ENCODE measurements at regions not wholly inside any gene's neighbourhood (a gene's known extent, or its start where the extent isn't known, plus 50 kb on each side); places are given as distances from the start of the nearest gene placed in this dataset.
"Not testable (repeated sequence)": the region's sequence is repeated elsewhere in the genome, so short reads cannot be mapped to it uniquely, and the experiment has no call there.

DNA sequence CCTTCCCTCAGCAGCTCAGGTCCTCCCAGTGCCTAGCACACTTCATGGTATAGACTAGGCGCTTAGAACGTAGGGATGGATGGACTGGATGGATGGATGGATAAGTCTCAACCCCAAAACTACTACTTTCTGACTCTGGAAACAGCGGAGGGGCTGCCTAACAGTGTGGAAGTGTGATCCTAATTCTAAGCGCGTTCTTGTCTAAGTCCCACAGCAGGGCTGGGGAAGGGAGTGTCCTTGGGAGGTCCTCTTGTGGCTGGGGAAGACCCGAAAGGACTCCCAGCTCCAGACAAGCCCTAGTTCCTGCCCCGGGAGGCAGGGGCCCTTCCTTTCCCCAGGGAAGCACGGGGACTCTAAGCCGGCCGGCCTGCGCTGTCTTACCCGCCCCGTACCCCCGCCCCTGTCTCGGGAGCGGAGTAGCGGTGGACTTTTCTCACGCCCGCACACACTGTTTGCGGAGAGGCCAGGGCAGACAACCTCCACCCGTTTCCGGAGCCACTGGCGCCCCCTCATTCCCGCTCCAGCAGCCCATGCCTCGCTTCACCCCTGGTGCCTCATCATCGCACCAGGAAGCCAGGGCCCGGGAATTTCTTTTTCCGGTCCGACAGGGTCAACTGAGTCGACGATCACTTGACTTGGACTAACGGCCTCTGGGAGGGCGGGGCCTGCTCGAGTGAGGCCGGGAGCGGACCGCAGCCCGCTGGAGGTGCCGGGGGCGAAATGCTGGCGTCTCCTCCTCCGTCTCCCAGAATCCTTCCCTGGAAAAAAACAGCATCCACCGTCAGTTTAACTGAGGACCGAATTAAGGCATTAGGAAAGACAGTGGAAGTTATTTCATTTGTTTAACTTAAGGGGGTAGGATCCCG lies 133.3 kb downstream of the TBC1D2B start:
- intact Hi-C loops (cut with DNase I): no loop called here
- peak overlapping the region; percentile 78 to 86 (median 81) for H3K27ac ChIP-seq (replicated peaks in 1 of 4)
- WGBS: 11% methylated on average over 24 of the region's 45 CpGs

GRCh38 chr15:77942611-77943211 lies 134.8 kb downstream of the TBC1D2B start:
- no peaks in the 10 kb centered on the region for H3K36me3 ChIP-seq
- intact Hi-C loops (cut with DNase I): no loop called here
- no peaks in the 10 kb centered on the region for H3K9me3 ChIP-seq
- TF ChIP-seq POLR2A (IDR thresholded peaks at IDR 0.05; ENCODE audit: low read depth): no peak
- TF ChIP-seq POLR2AphosphoS5 (IDR thresholded peaks at IDR 0.05): no peak
- no peak for TF ChIP-seq CTCF (IDR thresholded peaks at IDR 0.05)
- no peak for TF ChIP-seq EP300 (IDR thresholded peaks at IDR 0.05)
- H3K27ac ChIP-seq (replicated peaks in 1 of 4): no peak overlapping the region
- WGBS: 87% methylated on average over 4 of the region's 6 CpGs
- H3K4me3 ChIP-seq: no peak overlapping the region
- no peak for DNase-seq (ENCODE audit: extremely low spot score)
- H3K27me3 ChIP-seq: no peaks in the 10 kb centered on the region
- H3K4me1 ChIP-seq: peaks cover 0 to 15% (median 11%) of the 10 kb centered on the region in 4 donors

More for the DNA sequence above, 133.3 kb downstream of the TBC1D2B start:
- H3K36me3 ChIP-seq: no peaks in the 10 kb centered on the region
- peak; percentile 96 for DNase-seq (ENCODE audit: extremely low spot score)
- no peaks in the 10 kb centered on the region for H3K27me3 ChIP-seq
- H3K9me3 ChIP-seq: no peaks in the 10 kb centered on the region
- H3K4me1 ChIP-seq: peaks cover 0 to 15% (median 11%) of the 10 kb centered on the region in 4 donors
- peak; percentile 9 to 33 for TF ChIP-seq POLR2AphosphoS5 (IDR thresholded peaks at IDR 0.05)
- TF ChIP-seq POLR2A (IDR thresholded peaks at IDR 0.05; ENCODE audit: low read depth): no peak
- peak overlapping the region; percentile 58 to 69 (median 62) for H3K4me3 ChIP-seq

GRCh38 chr15:77941090-77941827 lies 136.3 kb downstream of the TBC1D2B start:
- H3K27me3 ChIP-seq; H3K4me3 ChIP-seq; H3K9me3 ChIP-seq; DNase-seq (ENCODE audit: extremely low spot score); H3K27ac ChIP-seq (replicated peaks in 1 of 4); intact Hi-C loops (cut with DNase I); H3K36me3 ChIP-seq: not testable (repeated sequence)
- peaks cover 0 to 15% (median 11%) of the 10 kb centered on the region in 4 donors for H3K4me1 ChIP-seq
- WGBS: no CpG with 5 or more reads among the region's 25 CpGs

DNA sequence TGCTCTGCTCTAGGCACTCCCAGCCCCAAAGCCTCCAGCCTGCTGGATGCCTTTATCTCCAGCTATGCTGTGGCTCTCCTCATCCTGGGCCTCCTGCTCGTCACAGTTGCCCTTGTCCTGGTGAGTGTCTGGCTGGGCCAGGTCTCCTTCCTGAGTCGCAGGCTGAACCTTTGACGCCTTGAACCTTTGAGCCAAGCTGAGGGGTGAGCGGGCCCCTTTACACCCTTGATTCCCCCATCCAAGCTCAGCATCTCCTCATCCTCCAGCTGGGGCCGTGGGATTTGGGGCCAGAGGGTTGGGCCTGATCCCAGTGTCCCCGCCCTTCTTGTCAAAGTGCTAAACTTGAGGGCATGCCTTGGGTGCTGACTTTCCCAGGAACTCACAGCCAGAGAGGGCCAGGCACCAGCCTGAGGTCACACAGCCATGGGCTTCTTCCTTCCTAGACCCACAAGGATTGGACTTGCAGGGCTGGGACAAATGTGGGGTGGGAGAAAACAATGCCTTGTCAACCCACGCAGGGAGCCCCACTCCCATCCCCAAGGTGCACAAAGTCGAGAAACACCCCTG lies 137.0 kb downstream of the TBC1D2B start:
- Histone ChIP-seq H3K27me3 (no peaks in the 10 kb centered on the region), H3K4me3 (no peak overlapping the region), H3K4me1 (peaks cover 0 to 15% (median 11%) of the 10 kb centered on the region in 4 donors), H3K36me3 (no peaks in the 10 kb centered on the region), H3K9me3 (no peaks in the 10 kb centered on the region), H3K27ac (replicated peaks in 1 of 4) (no peak overlapping the region)
- DNase-seq (ENCODE audit: extremely low spot score): no peak
- intact Hi-C loops (cut with DNase I): no loop called here
- TF ChIP-seq CTCF (IDR thresholded peaks at IDR 0.05) (no peak), EP300 (IDR thresholded peaks at IDR 0.05) (no peak)
- WGBS: 90% methylated on average over 3 of the region's 8 CpGs

- DNase-seq (ENCODE audit: extremely low spot score): no peak
- 92% methylated on average over 2 of the region's 12 CpGs for WGBS
- H3K9me3 ChIP-seq: no peaks in the 10 kb centered on the region
- H3K27ac ChIP-seq (replicated peaks in 1 of 4): no peak overlapping the region
- peaks cover 0 to 11% (median 9%) of the 10 kb centered on the region in 4 donors for H3K4me1 ChIP-seq
- H3K4me3 ChIP-seq: no peak overlapping the region
- TF ChIP-seq POLR2A (IDR thresholded peaks at IDR 0.05; ENCODE audit: low read depth) (no peak), EP300 (IDR thresholded peaks at IDR 0.05) (no peak), CTCF (IDR thresholded peaks at IDR 0.05) (no peak), POLR2AphosphoS5 (IDR thresholded peaks at IDR 0.05) (no peak)
- no peaks in the 10 kb centered on the region for H3K36me3 ChIP-seq
- intact Hi-C loops (cut with DNase I): no loop called here
- H3K27me3 ChIP-seq: peaks cover 0 to 1% (median 0%) of the 10 kb centered on the region in 4 donors
Observed at GRCh38 chr15:77939851-77940250, 137.7 kb downstream of the TBC1D2B start.

DNA sequence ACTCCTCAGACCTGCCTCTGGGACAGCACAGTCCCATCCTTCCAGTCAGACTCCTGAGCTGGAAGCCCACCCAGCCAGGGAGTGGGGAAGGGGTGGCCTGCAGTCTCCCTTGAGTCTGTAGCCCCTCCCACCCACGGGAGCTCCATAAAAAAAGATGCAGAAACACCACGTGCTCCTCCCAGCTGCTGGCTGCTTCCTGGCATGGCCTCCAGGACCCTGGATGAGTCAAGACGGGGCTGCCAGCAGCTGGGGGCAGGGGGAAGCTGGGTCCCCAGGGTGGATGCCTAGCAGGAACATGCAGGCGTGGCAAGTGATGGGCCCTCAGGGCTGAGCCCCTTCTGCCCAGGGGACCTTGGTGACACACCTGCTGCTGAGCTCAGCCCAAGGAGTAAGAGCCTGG lies 138.5 kb downstream of the TBC1D2B start:
- H3K4me3 ChIP-seq; DNase-seq (ENCODE audit: extremely low spot score); H3K36me3 ChIP-seq; H3K27ac ChIP-seq (replicated peaks in 1 of 4); H3K4me1 ChIP-seq; H3K27me3 ChIP-seq; intact Hi-C loops (cut with DNase I); H3K9me3 ChIP-seq: not testable (repeated sequence)
- 50% methylated on average over 2 of the region's 4 CpGs for WGBS

GRCh38 chr15:77938546-77938945 lies 139.0 kb downstream of the TBC1D2B start:
- H3K36me3 ChIP-seq; H3K4me3 ChIP-seq; H3K4me1 ChIP-seq; H3K27me3 ChIP-seq; DNase-seq (ENCODE audit: extremely low spot score); H3K9me3 ChIP-seq; intact Hi-C loops (cut with DNase I); H3K27ac ChIP-seq (replicated peaks in 1 of 4): not testable (repeated sequence)
- WGBS: 82% methylated on average over 4 of the region's 12 CpGs

- H3K27ac ChIP-seq (replicated peaks in 1 of 4); H3K36me3 ChIP-seq; H3K4me3 ChIP-seq; intact Hi-C loops (cut with DNase I); H3K9me3 ChIP-seq; DNase-seq (ENCODE audit: extremely low spot score); H3K4me1 ChIP-seq; H3K27me3 ChIP-seq: not testable (repeated sequence)
Observed at GRCh38 chr15:77936567-77936966, 140.9 kb downstream of the TBC1D2B start.
